ENCODE measurements at regions not wholly inside any gene's neighbourhood (a gene's known extent, or its start where the extent isn't known, plus 50 kb on each side); places are given as distances from the start of the nearest gene placed in this dataset.

GRCh38 chr13:40363653-40364052, 302.8 kb downstream of the FOXO1 start:
- DNase-seq (ENCODE audit: low read depth): no peak

- no peak for DNase-seq (ENCODE audit: low read depth)
Observed at GRCh38 chr13:40366119-40366518, 300.3 kb downstream of the FOXO1 start.

GRCh38 chr13:40368127-40368891, 298.1 kb downstream of the FOXO1 start:
- no peak for DNase-seq (ENCODE audit: low read depth)

GRCh38 chr13:40370661-40371060, 295.8 kb downstream of the FOXO1 start:
- no peak for DNase-seq (ENCODE audit: low read depth)

GRCh38 chr13:40371531-40372125, 294.8 kb downstream of the FOXO1 start:
- no peak for DNase-seq (ENCODE audit: low read depth)

GRCh38 chr13:40373608-40374007, 292.8 kb downstream of the FOXO1 start:
- peak; percentile 52 for DNase-seq (ENCODE audit: low read depth)

GRCh38 chr13:40375489-40376171, 290.8 kb downstream of the FOXO1 start:
- DNase-seq (ENCODE audit: low read depth): no peak

- no peak for DNase-seq (ENCODE audit: low read depth)
Observed at GRCh38 chr13:40376296-40376849, 290.1 kb downstream of the FOXO1 start.

GRCh38 chr13:40376867-40377535, 289.4 kb downstream of the FOXO1 start:
- DNase-seq (ENCODE audit: low read depth): no peak

GRCh38 chr13:40377783-40378182, 288.7 kb downstream of the FOXO1 start:
- peak; percentile 30 for DNase-seq (ENCODE audit: low read depth)

- DNase-seq (ENCODE audit: low read depth): no peak
Observed at GRCh38 chr13:40379196-40379595, 287.2 kb downstream of the FOXO1 start.

GRCh38 chr13:40379794-40380578, 286.5 kb downstream of the FOXO1 start:
- DNase-seq (ENCODE audit: low read depth): no peak

- no peak for DNase-seq (ENCODE audit: low read depth)
Observed at GRCh38 chr13:40381935-40382764, 284.3 kb downstream of the FOXO1 start.

GRCh38 chr13:40383132-40383531, 283.3 kb downstream of the FOXO1 start:
- DNase-seq (ENCODE audit: low read depth): no peak

GRCh38 chr13:40383885-40384284, 282.6 kb downstream of the FOXO1 start:
- no peak for DNase-seq (ENCODE audit: low read depth)

- DNase-seq (ENCODE audit: low read depth): no peak
Observed at GRCh38 chr13:40384976-40385857, 281.2 kb downstream of the FOXO1 start.

- DNase-seq (ENCODE audit: low read depth): no peak
Observed at GRCh38 chr13:40385858-40386180, 280.6 kb downstream of the FOXO1 start.

GRCh38 chr13:40386586-40386985, 279.9 kb downstream of the FOXO1 start:
- no peak for DNase-seq (ENCODE audit: low read depth)

- DNase-seq (ENCODE audit: low read depth): no peak
Observed at GRCh38 chr13:40387775-40388174, 278.7 kb downstream of the FOXO1 start.

- DNase-seq (ENCODE audit: low read depth): peak; percentile 64
Observed at GRCh38 chr13:40388617-40389016, 277.8 kb downstream of the FOXO1 start.

All from stimulated activated CD4-positive, alpha-beta T cell treated with anti-CD3 and anti-CD28 coated beads, Interleukin-2, amount 100 ng/mL, for 4 hours (primary cell).